Stomach (tissue), 8 donors: ENCODE measurements at regions not wholly inside any gene's neighbourhood (a gene's known extent, or its start where the extent isn't known, plus 50 kb on each side); places are given as distances from the start of the nearest gene placed in this dataset.

Experiments used
- DNase-seq, 2 donors: peaks; one replicate each; pipeline versions ENCODE4 v3.0.0 to v3.0.0-alpha.2; 2013 to 2019
- H3K27ac ChIP-seq, 5 donors: fragments of 200-600 bp in 4 of 5; sonication (generic) in 4 of 5; one replicate each; pipeline ENCODE4 v1.5.1; 2013 to 2019; ENCODE audit warnings: mild to moderate bottlenecking in 1 of 5, moderate library complexity in 1 of 5
- H3K27me3 ChIP-seq, 3 donors: fragments of 200-600 bp; sonication (generic); one replicate each; pipeline ENCODE4 v1.5.1; 2017 to 2019; ENCODE audit warnings: mixed run types in 1 of 3
- H3K36me3 ChIP-seq, 4 donors: fragments of 200-600 bp; sonication (generic); 1 replicate in 3 of 4; 2 replicates in 1 of 4; pipeline ENCODE4 v1.5.1; 2016 to 2019
- H3K4me1 ChIP-seq, 4 donors: fragments of 200-600 bp; sonication (generic); one replicate each; pipeline ENCODE4 v1.5.1; 2016 to 2019
- H3K4me3 ChIP-seq, 4 donors: fragments of 200-600 bp; sonication (generic) in 3 of 4; one replicate each; pipeline ENCODE4 v1.5.1; 2016 to 2019; ENCODE audit warnings: mild to moderate bottlenecking in 1 of 4
- H3K9me3 ChIP-seq, 4 donors: fragments of 200-600 bp; sonication (generic); one replicate each; pipeline ENCODE4 v1.5.1; 2016 to 2019
- EP300 ChIP-seq: sonication (generic); formaldehyde crosslinking; IDR thresholded peaks from one replicate; pipeline ENCODE4 v1.6.1; 2017; ENCODE audit warnings: antibody characterized with exemption
- POLR2A ChIP-seq, 4 donors: fragments of 450-650 bp; IDR thresholded peaks; one replicate each; pipeline ENCODE4 v1.6.1; 2016; ENCODE audit warnings: antibody characterized with exemption in 4 of 4, control low read depth in 2 of 4, mild to moderate bottlenecking in 1 of 4, moderate library complexity in 1 of 4
- POLR2AphosphoS5 ChIP-seq, 3 donors: sonication (generic); formaldehyde crosslinking; IDR thresholded peaks; one replicate each; pipeline ENCODE4 v1.6.1; 2016; ENCODE audit warnings: antibody characterized with exemption in 3 of 3
- WGBS, 5 donors: extraction: QIAGEN DNeasy Blood & Tissue Kit in 3 of 5; methylation state at CpG; one replicate each; pipeline versions ENCODE4 v1.1.5 to v1.1.7; 2013 to 2018; 5-methylcytosine and 5-hydroxymethylcytosine counted together
- intact Hi-C: fragments of 100-400 bp; cut with DNase I; formaldehyde crosslinking; loops from one replicate; pipeline ENCODE4 v1.15.1; 2023; ENCODE audit warnings: low total_unique reads
- TF ChIP-seq, protein P1 (sequence below), 7 experiments: fragments of 450-650 bp in 4 of 7; fragments of 200-600 bp in 3 of 7; sonication (generic) in 3 of 7; IDR thresholded peaks; one replicate each; pipeline ENCODE4 v1.5.1; 2016 to 2019; ENCODE audit warnings: antibody characterized with exemption in 7 of 7, control low read depth in 2 of 7, mild to moderate bottlenecking in 1 of 7
- donor health status: healthy with polysubstance abuse.
- donor health status: Bipolar disorder and iron deficiency.
- donor health status: healthy.

DNA sequence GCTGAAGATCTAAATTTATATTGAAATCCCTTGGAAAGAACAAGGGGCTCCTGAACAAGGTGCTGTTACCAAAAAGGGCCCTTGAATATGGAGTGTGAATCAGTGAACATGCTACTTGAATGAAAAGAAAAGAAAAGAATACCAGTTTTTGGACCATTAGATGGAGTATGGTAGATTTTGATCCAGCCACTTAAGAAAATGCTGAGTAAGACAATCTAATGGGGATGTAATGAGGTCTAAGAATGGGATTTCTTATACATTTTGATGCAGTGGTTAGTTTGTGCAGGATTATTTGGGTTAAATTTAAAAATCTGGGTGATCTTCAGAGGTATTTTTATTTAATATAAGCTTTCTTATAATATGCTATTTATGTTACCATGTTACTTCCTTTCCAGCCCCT, 2003.0 kb upstream of the LRRTM1 start:
- Histone ChIP-seq H3K27me3 (no peaks in the 10 kb centered on the region), H3K9me3 (no peaks in the 10 kb centered on the region), H3K27ac (no peak overlapping the region), H3K36me3 (no peaks in the 10 kb centered on the region), H3K4me1 (no peaks in the 10 kb centered on the region), H3K4me3 (no peak overlapping the region)
- TF ChIP-seq, protein P1, sequence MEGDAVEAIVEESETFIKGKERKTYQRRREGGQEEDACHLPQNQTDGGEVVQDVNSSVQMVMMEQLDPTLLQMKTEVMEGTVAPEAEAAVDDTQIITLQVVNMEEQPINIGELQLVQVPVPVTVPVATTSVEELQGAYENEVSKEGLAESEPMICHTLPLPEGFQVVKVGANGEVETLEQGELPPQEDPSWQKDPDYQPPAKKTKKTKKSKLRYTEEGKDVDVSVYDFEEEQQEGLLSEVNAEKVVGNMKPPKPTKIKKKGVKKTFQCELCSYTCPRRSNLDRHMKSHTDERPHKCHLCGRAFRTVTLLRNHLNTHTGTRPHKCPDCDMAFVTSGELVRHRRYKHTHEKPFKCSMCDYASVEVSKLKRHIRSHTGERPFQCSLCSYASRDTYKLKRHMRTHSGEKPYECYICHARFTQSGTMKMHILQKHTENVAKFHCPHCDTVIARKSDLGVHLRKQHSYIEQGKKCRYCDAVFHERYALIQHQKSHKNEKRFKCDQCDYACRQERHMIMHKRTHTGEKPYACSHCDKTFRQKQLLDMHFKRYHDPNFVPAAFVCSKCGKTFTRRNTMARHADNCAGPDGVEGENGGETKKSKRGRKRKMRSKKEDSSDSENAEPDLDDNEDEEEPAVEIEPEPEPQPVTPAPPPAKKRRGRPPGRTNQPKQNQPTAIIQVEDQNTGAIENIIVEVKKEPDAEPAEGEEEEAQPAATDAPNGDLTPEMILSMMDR (IDR thresholded peaks at IDR 0.05), result no peak
- TF ChIP-seq EP300 (no peak), POLR2AphosphoS5 (IDR thresholded peaks at IDR 0.05) (no peak), POLR2A (IDR thresholded peaks at IDR 0.05) (no peak)
- intact Hi-C loops, result no loop called here
- no peak for DNase-seq

DNA sequence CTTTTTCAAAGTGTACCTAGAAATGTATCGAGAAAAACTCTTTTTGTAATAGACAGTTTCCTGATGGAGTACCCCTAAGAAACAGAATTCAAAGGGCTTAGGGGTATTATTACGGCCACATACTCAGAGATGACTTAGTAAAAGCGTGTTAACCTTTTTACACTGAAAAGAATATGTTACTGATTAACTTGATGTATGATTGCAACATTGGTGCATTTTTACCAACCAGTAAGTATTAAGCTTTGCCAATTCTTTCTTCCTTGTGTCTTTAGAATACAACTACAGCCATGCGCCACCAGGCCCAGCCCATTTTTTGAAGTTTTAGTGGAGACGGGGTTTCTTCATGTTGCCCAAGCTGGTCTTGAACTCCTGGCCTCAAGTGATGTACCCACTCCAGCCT, 1997.0 kb upstream of the LRRTM1 start:
- Histone ChIP-seq H3K9me3 (peaks cover 0 to 16% (median 6%) of the 10 kb centered on the region in 4 donors), H3K27me3 (no peaks in the 10 kb centered on the region), H3K36me3 (no peaks in the 10 kb centered on the region), H3K4me1 (no peaks in the 10 kb centered on the region), H3K4me3 (no peak overlapping the region), H3K27ac (no peak overlapping the region)
- WGBS, 5 donors, result 84 to 89% (median 88%) methylated on average over 5 of the region's 5 CpGs
- no peak for TF ChIP-seq POLR2A (IDR thresholded peaks at IDR 0.05)
- no peak for TF ChIP-seq POLR2AphosphoS5 (IDR thresholded peaks at IDR 0.05)
- no peak for TF ChIP-seq EP300
- TF ChIP-seq, protein P1 (IDR thresholded peaks at IDR 0.05), result no peak
- intact Hi-C loops, result no loop called here
- DNase-seq, result no peak

DNA sequence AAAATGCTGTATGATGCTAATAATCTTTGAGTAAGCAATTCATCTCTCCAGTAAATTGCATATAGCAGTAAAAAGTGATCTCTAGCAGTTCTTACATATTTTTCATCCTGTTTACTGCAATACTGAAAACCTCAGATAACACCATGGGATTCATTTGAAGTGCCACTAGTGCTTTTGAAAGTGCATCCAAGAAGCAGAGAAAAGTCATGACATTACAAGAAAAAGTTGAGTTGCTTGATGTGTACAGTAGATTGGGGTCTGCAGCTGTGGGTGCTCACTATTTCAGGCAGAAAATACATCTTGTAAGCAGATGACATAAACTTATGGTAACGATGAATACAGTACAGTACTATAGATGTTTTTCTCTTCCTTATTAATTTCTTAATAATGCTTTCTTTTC, 1984.9 kb upstream of the LRRTM1 start:
- no peaks in the 10 kb centered on the region for H3K4me1 ChIP-seq
- no peaks in the 10 kb centered on the region for H3K9me3 ChIP-seq
- 67 to 90% (median 76%) methylated on average over 1 of the region's 1 CpG for WGBS, 5 donors
- intact Hi-C loops, result no loop called here
- no peak for DNase-seq
- H3K36me3 ChIP-seq, result no peaks in the 10 kb centered on the region
- no peak overlapping the region for H3K4me3 ChIP-seq
- H3K27ac ChIP-seq, result no peak overlapping the region
- H3K27me3 ChIP-seq, result no peaks in the 10 kb centered on the region
- no peak for TF ChIP-seq POLR2AphosphoS5 (IDR thresholded peaks at IDR 0.05)
- TF ChIP-seq, protein P1 (IDR thresholded peaks at IDR 0.05), result no peak
- no peak for TF ChIP-seq EP300
- no peak for TF ChIP-seq POLR2A (IDR thresholded peaks at IDR 0.05)

DNA sequence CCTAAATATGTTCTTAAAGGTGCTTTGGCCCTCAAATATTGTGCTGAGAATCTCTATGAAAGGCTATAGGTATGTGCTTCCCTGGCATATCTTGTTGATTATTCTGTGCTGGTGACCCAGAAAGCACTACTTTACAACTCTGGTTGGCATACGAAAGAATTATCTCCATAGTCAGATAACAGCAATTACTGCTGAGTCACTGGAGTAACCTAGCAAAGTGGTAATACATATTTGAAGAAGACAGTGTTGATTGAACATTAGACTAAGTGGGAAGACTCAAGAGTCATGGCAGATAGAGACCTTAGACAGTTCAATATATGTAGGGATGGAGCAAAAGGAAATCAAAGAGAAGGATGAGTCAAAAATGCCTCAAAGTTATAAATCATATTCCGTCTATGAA, 1978.5 kb upstream of the LRRTM1 start:
- TF ChIP-seq EP300 (no peak), POLR2AphosphoS5 (IDR thresholded peaks at IDR 0.05) (no peak), POLR2A (IDR thresholded peaks at IDR 0.05) (no peak)
- TF ChIP-seq, protein P1 (IDR thresholded peaks at IDR 0.05), result no peak
- 62 to 84% (median 74%) methylated on average over 2 of the region's 2 CpGs for WGBS, 5 donors

More for the DNA sequence above, 1978.5 kb upstream of the LRRTM1 start:
- Histone ChIP-seq H3K9me3 (no peaks in the 10 kb centered on the region), H3K4me1 (no peaks in the 10 kb centered on the region), H3K27ac (no peak overlapping the region), H3K27me3 (no peaks in the 10 kb centered on the region), H3K4me3 (no peak overlapping the region), H3K36me3 (no peaks in the 10 kb centered on the region)
- no peak for DNase-seq
- intact Hi-C loops, result no loop called here
